ENCODE measurements at regions not wholly inside any gene's neighbourhood (a gene's known extent, or its start where the extent isn't known, plus 50 kb on each side); places are given as distances from the start of the nearest gene placed in this dataset.
A peak's percentile ranks its signal among the peaks of the same experiment; 100 is the strongest.

DNA sequence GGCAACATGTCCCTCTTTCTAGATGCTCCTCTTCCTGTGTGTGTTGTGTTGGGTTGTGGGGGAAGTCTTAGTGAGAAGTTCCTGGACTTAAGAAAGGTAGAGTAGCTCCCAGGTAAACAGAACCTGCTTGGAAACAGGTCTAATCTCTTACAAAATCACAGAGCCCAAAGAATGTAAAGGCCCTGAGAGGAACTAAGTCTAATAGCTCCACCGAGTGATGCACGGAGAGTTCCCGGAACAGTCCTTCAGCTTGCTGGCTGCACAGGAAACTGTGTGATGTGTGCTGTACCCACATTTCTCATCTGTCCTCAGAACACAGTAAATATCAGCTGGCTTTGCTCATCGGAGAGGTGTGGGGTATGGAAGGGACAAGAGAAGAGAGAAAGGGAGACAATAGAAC is 182.6 kb upstream of the LYZL1 start:
- Mint-ChIP-seq H3K27ac (no peak overlapping the region), H3K9me3 (peaks cover 16% of the 10 kb centered on the region), H3K36me3 (no peaks in the 10 kb centered on the region), H3K27me3 (ENCODE audit: insufficient read depth, low read depth) (peaks cover 4% of the 10 kb centered on the region), H3K4me1 (peaks cover 44% of the 10 kb centered on the region), H3K4me3 (no peak overlapping the region)
- Histone ChIP-seq H4K20me1 (ENCODE audit: low read depth) (no peaks in the 10 kb centered on the region), H3K79me2 (ENCODE audit: low read depth) (no peaks in the 10 kb centered on the region), H3K4me2 (no peak overlapping the region), H3K36me3 (no peaks in the 10 kb centered on the region), H3K4me1 (peaks cover 13% of the 10 kb centered on the region), H2AFZ (replicated peaks) (no peak overlapping the region), H3F3A (ENCODE audit: low read depth) (no peaks in the 10 kb centered on the region), H3K27ac (no peak overlapping the region), H3K9me3 (ENCODE audit: low read depth) (no peaks in the 10 kb centered on the region), H3K27me3 (no peaks in the 10 kb centered on the region), H3K4me3 (no peak overlapping the region), H3K9ac (no peak overlapping the region)
- DNase-seq (ENCODE audit: low spot score), result no peak
- TF ChIP-seq EZH2 (IDR thresholded peaks at IDR 0.05), result no peak
- TF ChIP-seq EZH2phosphoT487 (IDR thresholded peaks at IDR 0.05), result no peak
- TF ChIP-seq, protein P1, sequence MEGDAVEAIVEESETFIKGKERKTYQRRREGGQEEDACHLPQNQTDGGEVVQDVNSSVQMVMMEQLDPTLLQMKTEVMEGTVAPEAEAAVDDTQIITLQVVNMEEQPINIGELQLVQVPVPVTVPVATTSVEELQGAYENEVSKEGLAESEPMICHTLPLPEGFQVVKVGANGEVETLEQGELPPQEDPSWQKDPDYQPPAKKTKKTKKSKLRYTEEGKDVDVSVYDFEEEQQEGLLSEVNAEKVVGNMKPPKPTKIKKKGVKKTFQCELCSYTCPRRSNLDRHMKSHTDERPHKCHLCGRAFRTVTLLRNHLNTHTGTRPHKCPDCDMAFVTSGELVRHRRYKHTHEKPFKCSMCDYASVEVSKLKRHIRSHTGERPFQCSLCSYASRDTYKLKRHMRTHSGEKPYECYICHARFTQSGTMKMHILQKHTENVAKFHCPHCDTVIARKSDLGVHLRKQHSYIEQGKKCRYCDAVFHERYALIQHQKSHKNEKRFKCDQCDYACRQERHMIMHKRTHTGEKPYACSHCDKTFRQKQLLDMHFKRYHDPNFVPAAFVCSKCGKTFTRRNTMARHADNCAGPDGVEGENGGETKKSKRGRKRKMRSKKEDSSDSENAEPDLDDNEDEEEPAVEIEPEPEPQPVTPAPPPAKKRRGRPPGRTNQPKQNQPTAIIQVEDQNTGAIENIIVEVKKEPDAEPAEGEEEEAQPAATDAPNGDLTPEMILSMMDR (IDR thresholded peaks at IDR 0.05), result no peak

DNA sequence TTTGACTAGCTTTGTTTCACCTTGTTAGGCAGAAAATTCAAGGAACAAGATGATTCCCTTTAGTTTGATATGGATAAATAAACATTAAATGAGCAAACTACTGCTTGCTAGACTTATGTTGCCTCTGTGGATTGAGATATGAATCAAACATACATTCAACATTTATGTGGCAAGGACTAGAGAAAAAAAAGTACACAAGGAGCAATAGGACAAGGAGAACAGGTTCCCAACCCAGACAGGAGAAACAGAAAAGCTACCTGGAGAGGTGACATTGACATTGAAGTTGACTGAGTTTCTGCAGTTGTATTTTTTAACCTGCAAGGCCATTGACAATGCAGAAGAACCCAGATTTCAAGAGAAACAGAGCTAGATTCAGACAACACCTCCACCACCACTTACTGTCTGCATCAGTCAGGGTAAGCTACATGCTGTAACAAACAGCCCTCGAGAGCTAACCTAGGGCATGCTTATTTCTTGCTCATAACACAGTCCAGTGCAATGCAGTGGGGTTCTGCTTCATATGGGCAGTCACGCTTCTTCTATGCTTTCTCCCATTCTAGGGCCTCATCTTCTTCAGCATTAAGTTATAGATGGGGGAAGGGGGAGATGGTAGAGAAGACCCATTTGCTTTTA is 180.9 kb upstream of the LYZL1 start:
- Histone ChIP-seq H3K4me1 (peaks cover 13% of the 10 kb centered on the region), H3F3A (ENCODE audit: low read depth) (no peaks in the 10 kb centered on the region), H2AFZ (replicated peaks) (no peak overlapping the region), H3K4me2 (no peak overlapping the region), H3K4me3 (no peak overlapping the region), H3K27ac (no peak overlapping the region), H4K20me1 (ENCODE audit: low read depth) (no peaks in the 10 kb centered on the region), H3K79me2 (ENCODE audit: low read depth) (no peaks in the 10 kb centered on the region), H3K27me3 (no peaks in the 10 kb centered on the region), H3K9ac (no peak overlapping the region), H3K36me3 (no peaks in the 10 kb centered on the region), H3K9me3 (ENCODE audit: low read depth) (no peaks in the 10 kb centered on the region)
- no peak for TF ChIP-seq EZH2phosphoT487 (IDR thresholded peaks at IDR 0.05)
- TF ChIP-seq, protein P1 (IDR thresholded peaks at IDR 0.05), result no peak
- TF ChIP-seq EZH2 (IDR thresholded peaks at IDR 0.05), result no peak
- DNase-seq (ENCODE audit: low spot score), result no peak
- H3K36me3 Mint-ChIP-seq, result no peaks in the 10 kb centered on the region
- H3K27ac Mint-ChIP-seq, result peak overlapping the region; percentile 3
- H3K9me3 Mint-ChIP-seq, result peaks cover 12% of the 10 kb centered on the region
- H3K4me3 Mint-ChIP-seq, result no peak overlapping the region
- peaks cover 56% of the 10 kb centered on the region for H3K4me1 Mint-ChIP-seq
- peaks cover 5% of the 10 kb centered on the region for H3K27me3 Mint-ChIP-seq (ENCODE audit: insufficient read depth, low read depth)

DNA sequence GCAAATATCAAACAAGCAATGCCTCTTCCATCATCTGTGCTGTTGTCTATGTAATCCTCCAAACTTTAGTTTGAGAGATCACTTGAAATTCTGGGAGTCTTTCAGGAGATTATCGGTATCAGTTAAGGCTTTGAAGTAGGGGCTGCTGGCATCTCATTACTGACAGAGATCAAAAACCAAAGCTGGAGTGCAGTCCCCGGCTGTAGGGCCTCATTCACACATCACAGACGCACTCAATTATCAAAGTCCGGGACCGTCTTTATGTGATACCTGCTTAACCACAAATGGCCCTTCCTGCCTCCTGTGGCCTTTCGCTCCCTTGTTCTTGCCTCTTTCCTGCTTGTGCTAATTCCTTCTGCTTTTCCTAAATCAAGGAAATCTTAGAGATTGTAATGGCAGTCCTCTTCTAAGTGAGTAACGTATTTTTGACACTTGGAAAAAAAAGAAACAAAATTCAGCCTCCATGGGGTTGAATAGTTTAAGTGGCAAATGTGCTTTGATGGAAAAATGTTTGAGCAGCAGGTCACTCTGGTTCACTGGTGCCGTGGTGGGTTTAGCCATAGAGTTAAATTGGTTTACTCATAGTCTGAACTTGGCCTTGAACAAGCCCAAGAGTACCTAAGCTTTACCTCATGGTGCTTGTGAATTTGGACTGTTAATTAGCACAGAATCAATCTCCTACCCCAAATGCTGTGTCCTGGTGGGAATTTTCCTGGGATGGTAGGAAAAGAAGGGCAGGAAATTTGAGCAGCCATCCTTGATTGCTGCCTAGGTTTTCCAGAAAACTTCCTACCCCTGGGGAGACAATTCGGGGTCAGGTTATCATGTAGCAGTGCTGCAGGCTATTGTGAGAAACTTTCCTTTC is 178.9 kb upstream of the LYZL1 start:
- Histone ChIP-seq H3K9ac (no peak overlapping the region), H3K27ac (no peak overlapping the region), H3K4me2 (peak overlapping the region; percentile 9), H3K9me3 (ENCODE audit: low read depth) (no peaks in the 10 kb centered on the region), H4K20me1 (ENCODE audit: low read depth) (no peaks in the 10 kb centered on the region), H3K27me3 (no peaks in the 10 kb centered on the region), H3K79me2 (ENCODE audit: low read depth) (no peaks in the 10 kb centered on the region), H3F3A (ENCODE audit: low read depth) (no peaks in the 10 kb centered on the region), H3K36me3 (no peaks in the 10 kb centered on the region), H3K4me1 (peaks cover 13% of the 10 kb centered on the region), H2AFZ (replicated peaks) (no peak overlapping the region), H3K4me3 (no peak overlapping the region)
- peaks cover 1% of the 10 kb centered on the region for H3K36me3 Mint-ChIP-seq
- DNase-seq (ENCODE audit: low spot score), result peak; percentile 26
- peaks cover 8% of the 10 kb centered on the region for H3K9me3 Mint-ChIP-seq
- H3K27ac Mint-ChIP-seq, result peak overlapping the region; percentile 30
- H3K4me1 Mint-ChIP-seq, result peaks cover 75% of the 10 kb centered on the region
- TF ChIP-seq EZH2phosphoT487 (IDR thresholded peaks at IDR 0.05) (no peak), EZH2 (IDR thresholded peaks at IDR 0.05) (no peak)
- TF ChIP-seq, protein P1 (IDR thresholded peaks at IDR 0.05), result no peak
- peaks cover 5% of the 10 kb centered on the region for H3K27me3 Mint-ChIP-seq (ENCODE audit: insufficient read depth, low read depth)
- peak overlapping the region; percentile 36 for H3K4me3 Mint-ChIP-seq

Measured in neural progenitor cell (in vitro differentiated cells).